ENCODE measurements at regions not wholly inside any gene's neighbourhood (a gene's known extent, or its start where the extent isn't known, plus 50 kb on each side); places are given as distances from the start of the nearest gene placed in this dataset.
"Not testable (repeated sequence)": the region's sequence is repeated elsewhere in the genome, so short reads cannot be mapped to it uniquely, and the experiment has no call there.

DNA sequence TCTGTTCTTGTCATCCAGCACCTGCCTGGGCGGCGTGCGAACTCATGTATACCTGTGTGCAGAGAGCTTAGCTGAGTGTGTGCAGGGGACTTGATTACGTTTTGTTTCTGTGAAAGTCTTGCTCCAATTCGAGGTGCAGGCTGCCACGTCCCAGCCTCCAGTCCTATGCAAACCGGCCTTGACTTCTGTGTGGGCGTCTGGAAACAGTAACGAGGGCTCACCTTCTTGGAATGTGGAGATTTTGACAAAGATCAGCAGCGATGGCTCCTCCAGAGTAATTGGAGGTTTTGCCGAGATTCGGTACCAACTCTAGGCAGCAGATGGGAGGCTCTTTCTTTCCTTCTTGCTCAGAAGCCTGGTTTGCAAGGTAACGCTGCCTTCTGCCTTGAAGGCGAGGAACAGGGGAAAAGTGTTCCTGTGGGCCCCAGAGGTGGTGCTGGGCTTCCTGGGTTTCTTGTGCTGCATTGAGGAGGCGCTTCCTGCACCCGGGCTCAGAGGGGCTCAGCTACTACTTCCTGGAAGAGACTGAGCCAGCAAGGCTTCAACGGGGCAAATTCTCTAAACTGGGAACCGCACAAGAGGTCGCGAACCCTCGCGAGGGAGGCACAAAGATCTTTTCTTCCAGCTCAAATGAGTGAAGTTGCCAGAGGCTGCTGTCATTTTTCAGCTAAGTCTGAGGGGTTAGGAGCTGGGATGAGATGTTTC, 249.0 kb downstream of the AACS start:
- FAIRE-seq, result no peak

DNA sequence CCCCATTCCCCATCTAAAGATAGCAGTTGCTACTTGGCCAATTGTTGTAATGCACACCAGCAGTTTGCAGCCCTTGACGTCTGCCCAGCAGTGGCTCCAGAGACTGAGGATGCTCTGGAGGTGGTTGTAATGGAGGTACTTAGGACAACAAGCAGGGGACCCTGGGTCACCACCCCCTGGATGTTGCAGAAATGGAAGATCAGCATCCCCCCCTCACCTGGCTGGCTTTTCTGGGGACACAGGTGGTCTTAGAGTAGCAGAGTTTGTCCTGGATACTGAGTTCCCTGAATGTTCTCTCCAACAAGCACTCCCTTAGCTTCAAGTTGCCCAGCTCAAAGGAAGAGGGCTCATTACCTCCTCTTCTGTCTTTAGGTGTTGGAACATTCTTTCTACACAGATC, 250.5 kb downstream of the AACS start:
- FAIRE-seq, result no peak

DNA sequence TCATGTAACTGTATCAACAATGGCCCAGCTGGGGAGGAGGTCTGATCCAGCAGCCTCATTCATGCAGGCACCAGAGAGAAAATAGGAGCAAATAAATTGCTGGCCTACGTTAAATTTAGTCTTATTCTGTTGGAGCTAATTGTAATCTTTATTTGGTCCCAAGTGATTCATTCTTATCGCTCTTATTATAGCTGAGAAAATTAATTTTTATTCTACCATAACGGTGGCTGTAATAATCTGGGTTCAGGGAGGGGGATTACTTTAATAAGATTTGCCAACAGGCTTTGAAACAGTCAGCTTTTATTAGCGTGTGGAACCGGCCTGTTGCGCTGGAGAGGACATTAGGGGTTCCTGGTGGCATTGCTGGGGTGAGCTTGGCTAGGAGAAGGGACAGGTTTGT, 254.9 kb downstream of the AACS start:
- no peak for FAIRE-seq

DNA sequence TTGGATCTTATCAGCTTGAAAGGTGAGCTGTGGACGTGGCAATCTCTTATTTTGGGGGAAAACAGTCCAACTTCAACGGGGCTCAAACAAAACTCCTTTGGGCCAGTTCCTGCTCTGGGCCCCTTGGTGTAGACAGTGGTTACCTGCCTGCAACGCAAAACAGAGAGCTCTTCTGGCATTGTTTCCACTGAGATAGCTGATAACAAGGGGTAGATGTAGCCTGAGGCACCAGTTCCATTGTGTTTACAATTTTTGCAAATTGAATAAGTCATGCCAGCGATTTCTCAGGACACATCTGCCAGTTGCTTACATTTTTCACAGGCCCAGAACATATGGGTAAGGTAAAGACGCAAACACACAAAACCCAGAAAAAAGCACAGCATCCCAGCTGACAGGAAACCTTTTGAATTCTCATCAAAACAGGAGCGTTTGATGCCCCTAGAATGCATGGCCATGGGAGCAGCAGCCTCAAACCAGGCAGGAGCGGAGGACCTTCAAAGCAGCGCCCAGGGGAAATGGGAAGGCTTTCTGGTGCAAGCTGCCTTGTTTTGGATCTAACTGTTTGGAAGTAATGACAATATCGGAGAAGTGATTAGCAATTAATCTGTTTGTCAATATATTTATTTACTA, 259.7 kb downstream of the AACS start:
- no peak for FAIRE-seq

DNA sequence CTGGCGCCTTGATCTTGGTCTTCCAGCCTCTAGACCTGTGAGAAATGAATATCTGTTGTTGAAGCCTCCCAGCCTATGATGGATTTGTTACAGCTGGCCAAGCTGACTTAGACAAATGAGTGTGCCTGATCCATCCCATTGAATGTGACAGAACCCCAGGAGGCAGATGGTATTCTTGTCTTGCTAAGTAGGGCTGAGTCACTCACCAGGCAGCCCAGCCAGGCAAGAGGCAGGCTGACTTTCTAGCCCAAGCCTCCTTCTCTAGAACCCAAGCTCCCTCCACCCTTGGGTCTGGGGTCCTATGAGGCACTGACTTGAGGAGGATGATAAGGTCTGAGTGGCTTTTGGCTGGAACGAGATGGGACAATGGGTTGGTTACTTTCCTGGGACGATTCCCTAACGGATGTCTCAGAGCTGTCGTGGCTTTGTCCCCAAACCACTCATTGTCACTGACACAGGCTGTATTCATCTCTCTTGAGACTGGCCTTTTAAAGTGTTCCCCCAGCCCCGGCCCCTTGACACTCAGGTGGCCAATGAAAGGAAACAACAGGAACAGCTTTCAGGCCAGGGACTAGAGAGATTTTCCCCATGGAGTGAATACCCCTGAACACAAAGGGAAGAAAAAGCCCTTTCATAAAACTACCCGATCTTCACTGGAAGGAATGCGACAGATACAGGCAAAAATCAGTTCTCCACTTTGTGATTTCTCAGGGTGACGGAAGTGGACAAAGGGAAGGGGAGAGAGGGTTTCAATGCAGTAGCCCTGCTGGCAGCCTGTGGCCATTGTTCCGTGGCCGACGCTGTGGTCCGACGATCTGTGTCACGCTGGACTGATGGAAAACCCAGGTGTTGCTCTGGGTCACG, 264.2 kb downstream of the AACS start:
- no peak for FAIRE-seq

DNA sequence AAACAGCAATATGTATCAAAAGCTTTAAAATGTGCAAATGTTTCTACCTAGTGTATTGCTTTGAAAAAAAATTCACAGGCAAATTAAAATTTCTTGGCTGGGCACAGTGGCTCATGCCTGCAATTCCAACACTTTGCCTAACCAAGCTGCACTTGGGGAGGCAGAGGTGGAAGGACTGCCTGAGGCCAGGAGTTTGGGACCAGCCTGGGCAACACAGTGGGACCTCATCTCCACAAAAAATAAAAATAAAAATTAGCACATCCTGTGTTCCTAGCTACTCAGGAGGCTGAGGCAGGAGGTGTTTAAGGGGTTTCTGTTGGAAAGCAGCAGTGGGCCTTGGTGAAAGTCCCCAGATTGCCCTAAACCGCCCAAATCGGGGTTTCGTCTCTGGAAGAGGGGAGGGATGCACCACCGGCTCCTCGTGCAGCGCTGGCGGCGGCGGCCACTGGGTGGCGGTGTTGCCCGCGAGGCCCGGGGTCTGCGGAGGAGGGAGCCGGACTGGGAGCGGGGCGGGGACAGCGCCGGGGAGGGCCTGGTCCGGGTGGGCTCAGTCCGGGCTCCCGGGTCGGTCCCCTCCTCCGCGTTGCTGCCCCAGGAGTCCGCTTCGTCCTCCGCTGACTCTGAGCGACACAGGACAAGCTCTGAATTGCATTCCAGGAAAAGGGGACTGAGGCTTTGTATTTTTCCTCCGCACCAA, 265.6 kb downstream of the AACS start:
- FAIRE-seq, result no peak

DNA sequence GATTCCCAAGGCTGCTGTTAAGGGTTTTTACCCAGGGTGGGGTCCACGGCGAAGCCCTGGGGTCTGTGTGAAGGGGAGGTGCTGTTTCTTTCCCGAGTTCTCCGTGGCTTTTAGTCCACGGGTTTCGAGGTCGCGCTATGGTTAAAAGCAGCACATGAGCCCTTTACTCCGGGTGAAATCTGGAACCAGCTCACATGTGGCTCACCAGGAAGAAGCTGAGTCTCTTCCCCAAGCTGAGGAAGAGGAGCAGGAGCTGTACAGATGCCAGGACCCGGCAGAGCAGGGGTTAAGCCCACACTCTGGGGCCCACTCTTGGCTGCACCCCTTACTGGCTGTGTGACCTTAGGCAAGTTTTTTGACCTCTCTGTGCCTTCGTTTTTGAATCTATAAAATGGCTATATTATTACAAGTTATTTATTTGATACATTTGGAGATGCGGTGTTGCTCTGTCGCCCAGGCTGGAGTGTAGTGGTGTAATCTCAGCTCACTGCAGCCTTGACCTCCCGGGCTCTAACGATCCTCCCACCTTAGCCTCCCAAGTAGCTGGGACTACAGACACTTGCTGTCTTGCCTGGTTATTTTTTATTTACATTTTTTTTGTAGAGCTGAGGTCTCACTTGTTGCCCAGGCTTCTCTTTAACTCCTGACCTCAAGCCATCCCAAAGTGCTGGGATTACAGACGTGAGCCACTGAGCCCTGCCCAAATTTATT, 266.3 kb downstream of the AACS start:
- FAIRE-seq, result no peak

DNA sequence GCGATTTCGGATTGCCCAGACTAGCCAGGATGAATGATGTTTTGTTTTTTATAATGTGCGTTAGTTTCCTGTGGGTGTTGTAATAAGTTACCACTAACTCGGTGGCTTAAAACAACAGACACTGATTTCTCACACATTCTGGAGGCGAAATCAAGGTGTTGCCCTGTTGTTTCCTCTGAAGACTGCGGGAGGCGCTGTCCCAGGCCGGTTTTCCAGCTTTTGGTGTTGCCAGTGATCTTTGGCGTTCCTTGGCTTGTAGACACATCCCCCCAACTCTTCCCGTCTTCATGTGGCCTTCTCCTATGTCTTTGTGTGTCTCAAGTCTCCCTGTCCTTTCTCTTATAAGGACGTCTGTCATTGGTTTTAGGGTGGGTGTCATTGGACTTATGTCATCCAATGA, 267.7 kb downstream of the AACS start:
- no peak for FAIRE-seq

DNA sequence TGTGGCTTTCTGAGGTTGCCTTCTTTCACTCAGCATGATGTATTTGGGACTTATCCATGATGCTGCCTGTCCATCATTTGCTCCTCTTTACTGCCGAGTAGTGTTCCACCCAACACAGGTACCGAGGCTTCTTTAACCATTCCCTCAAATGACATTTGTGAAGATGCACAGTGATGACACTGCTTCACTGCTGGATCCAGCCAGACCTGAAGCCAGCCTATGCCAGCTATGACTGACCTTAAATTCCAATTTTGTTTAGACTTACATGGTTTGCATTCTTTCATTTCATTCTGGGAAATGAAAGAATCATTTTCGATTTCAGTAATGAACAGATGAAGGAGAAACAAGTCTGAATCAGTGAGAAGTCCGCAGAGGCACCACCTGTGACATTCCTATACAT, 271.0 kb downstream of the AACS start:
- no peak for FAIRE-seq

DNA sequence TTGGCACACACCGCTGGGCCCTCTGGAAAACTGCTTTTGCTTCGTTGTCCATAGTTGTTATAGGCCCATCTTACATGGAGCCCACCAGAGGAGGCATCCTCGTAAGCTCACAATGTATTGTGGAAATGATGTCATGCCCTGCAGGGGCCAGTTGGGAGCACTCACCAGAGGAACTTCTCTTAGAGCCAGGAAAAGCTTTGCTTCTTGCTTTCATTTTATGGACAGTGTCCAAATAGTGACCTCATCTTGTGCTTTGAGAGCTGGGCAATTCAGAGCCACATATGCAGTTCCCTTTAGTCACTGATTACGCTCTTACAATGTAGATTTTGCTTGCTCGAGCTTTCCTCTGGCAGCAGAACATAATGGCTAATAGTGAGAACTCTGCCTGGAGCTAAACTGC, 275.6 kb downstream of the AACS start:
- peak; percentile 100 for FAIRE-seq

DNA sequence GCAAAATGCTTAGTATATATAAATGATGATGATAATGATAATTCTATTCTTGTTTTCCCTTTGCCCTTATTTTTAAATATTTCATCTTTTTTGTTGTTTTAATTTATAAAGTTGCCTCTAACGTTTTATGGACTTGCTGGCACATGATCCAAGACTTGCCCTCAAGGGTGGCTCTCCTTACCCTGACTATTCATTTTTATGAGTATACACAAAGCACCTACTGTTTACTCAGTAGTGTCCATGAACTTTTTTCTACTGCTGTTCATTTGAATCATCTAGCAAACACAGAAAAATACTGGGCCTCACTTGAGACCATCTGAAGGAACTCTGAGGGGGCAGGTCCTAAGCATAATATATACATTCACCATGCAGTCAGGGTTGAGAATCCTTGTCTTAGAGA, 276.2 kb downstream of the AACS start:
- no peak for FAIRE-seq

DNA sequence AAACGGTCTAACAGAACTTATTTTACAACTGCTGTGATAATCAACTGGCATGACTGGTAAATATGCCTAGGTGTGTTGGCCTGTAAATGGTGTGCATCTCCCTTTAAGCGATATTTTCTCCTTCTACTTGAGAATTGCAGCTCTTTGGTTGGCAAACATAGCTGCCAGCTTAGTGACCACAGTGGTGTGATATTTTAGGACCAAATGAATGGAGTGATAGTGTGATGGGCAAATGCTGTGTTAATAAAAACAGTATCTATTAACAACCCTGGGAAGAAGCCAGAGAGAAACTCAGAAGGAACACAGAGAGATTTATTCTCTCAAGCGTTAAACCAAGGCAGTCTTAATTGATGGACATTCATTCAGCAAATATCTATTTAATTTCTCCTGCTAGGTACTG, 278.4 kb downstream of the AACS start:
- FAIRE-seq, result no peak

DNA sequence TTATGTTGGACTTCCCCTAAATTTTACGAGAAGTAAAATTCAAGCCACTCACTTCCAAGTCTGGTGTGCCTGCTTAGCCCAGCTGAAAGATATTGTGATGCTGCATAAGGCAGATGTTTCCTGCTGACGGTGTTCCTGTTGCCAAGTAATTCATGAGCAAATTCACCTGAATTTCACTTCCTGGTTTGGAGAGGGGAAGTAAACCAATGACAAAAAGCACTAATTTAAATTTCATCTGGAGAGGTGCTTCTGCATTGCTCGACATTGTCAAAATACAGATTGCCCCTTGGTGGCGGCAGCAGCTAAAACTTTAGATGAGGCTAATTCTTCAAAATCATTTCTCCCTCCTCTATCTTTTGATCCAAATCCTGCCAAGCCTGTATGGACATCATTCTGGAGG, 281.1 kb downstream of the AACS start:
- FAIRE-seq, result peak; percentile 95

DNA sequence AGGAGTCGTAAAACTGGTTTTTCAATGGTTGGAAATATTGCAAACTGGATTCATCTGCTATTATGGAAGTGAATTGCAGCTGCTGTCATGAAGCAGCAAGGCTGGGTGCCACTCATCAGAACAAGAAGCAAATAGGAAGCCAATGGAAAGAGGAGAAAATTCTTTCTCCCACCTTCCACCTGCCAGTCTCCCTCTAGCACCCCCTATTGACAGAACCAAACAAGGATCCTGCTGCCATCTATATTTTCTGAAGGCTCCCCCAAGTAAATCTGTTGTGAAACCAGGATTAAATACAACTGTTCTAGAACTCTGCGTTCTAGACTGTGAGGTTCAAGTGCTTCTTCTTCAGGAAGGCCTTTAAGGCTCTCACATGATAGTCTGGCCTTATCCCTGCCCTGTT, 286.6 kb downstream of the AACS start:
- no peak for FAIRE-seq

DNA sequence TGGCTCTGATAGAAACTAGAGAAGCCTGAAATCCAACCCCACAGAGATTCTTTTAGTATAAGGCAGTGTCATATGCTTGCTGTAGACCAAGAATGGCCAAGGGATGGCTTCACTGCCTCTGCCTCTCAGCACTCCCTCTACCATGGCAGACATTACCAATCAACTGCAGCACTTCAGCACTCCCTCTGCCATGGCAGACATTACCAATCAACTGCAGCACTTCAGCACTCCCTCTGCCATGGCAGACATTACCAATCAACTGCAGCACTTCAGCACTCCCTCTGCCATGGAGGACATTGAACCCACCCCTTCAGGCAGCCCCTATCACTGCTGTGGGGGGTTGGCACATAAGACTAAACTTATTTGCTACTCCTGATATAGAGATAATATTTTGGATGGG, 287.8 kb downstream of the AACS start:
- not testable (repeated sequence) for FAIRE-seq

DNA sequence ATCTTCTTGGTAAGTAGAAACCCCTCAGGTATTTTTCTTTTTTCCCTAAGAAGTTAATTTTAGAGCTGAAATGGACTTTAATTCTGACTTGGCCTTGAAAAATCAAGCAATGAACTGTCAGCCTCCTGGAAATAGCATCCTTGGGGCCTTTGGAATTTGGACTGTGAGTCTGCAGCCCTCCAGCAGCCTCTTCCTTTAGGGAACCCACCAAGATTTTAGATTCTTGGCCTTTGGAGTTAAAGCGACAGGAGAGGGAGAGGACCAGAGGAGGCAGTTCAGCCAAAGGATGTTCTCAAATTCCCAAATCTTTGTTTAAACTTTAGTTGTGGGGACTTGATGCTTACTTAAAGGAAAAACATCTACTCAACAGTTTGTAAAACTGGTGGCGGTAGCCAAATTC, 288.6 kb downstream of the AACS start:
- FAIRE-seq, result no peak

DNA sequence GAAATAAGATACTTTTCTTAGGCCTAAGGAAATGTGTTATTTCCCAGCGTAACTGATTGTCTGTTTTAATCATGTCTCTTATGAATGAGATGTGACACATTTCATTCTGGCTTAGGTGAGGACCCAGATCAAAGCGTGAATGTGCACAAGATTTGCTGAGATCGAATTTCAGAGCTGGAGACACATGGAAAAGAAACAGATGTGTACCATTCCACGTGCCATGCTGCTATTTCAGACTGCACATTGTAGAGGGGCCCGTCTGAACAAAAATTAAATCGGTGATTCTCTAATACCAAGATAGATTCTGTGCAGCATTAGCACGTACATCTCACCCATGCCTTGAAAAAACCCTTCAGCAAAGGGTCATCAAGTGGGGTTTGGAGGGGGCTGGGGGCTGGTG, 290.4 kb downstream of the AACS start:
- FAIRE-seq, result no peak

DNA sequence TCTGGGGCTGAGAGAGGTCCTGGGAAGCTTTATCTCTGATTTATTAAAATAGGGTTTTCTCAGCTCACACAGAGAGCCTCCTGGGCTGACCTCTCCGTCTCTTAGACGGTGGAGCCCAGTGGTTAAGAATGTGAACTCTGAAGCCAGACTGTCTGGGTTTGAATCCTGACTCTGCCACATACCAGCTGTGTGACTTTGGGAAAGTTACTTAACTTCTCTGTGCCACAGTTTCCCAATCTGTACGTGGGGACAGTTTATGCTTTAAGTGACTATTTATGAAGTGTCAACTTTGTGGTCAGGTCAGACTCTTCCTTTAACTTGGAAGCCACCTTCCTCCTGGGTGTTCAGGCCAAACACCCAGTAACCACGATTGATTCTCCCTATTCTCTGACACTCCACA, 290.9 kb downstream of the AACS start:
- no peak for FAIRE-seq

DNA sequence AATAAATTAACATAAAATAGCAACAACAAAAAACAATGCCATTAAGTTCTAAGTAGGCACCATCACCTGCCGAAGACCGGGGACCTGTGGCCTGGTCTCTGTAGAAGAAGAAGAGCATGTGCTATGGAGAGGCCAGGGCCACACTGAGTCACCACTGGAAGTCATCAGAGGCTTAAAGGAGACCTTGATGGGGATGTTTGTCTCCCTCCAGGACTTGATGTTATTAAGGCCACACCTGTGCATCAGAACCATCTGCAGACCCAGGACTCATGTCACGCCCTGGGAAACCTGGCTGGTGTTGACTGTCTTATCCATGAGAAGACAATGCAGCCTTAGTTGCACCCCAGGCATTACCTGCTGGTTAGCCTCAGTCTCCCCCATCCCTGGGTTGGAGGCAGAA, 292.3 kb downstream of the AACS start:
- FAIRE-seq, result no peak

DNA sequence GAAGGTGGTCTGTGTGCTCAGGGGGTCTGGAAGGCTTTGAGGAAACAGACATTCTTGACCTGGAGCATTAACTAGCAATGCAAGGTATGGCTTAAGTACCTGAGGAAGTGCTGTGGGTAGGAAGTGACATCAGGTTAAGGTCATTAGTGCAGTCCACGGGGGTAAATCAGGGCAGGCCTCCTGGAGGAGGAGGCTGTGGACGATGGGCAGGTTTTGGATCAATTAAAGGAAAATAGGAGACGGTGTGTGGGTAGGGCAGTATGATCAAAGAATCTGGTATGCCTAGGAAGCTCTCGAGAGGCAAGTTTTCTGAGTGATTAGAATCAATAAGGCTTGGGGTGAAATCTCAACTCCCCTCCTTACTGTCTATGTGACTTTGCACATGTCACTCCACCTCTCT, 295.3 kb downstream of the AACS start:
- no peak for FAIRE-seq

DNA sequence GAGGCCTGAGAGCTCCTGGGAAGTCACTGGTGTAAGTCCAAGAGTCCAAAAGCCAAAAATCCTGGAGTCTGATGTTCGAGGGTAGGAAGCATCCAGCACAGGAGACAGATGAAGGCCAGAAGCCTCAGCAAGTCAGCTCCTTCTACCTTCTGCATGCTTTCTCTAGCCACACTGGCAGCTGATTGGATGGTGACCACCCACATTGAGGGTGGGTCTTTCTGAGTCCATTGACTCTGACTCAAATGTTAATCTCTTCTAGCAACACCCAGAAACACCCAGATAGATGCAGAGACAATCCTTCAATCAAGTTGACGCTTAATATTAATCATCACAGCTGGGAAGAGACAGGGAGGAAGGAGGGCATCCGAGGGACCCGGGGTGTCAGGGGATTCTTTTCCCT, 305.8 kb downstream of the AACS start:
- no peak for FAIRE-seq

DNA sequence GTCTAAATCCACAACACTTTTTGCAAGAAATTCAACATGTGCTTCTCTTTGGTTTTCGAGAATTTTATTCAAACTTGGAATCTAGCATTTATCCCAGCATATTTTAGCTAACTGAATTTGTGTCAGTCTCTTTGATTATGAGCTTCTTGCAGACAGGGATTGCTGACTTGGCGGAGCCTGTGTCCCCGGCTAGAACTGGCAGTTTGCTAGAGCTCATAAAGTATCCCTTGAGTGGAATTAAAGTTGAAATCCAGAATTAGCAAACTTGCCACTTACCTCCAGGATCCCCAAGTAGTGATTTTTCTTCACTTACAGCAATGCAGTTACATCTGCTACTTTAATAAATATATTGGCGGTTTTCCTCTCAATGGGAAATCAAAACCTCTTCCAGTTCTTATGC, 306.9 kb downstream of the AACS start:
- FAIRE-seq, result no peak

DNA sequence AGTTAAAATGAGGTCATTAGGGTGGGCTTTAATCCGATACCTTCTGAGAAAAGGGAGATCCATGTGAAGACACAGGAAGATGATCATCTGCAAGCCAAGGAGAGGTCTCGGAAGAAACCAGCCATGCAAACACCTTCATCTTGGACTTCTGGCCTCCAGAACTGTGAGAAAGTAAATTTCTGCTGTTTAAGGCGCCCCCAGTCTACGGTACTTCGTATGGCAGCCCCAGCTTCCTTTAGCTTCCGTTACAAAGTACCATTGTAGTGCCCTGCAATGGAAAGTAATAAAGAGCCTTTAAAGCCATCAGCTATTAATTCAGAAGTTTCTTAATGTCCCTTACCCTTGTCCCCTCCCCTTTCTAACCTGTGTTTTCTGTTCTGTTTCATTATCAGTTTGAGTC, 308.1 kb downstream of the AACS start:
- no peak for FAIRE-seq
